ENCODE measurements at regions not wholly inside any gene's neighbourhood (a gene's known extent, or its start where the extent isn't known, plus 50 kb on each side); places are given as distances from the start of the nearest gene placed in this dataset.
"Not testable (repeated sequence)": the region's sequence is repeated elsewhere in the genome, so short reads cannot be mapped to it uniquely, and the experiment has no call there.

DNA sequence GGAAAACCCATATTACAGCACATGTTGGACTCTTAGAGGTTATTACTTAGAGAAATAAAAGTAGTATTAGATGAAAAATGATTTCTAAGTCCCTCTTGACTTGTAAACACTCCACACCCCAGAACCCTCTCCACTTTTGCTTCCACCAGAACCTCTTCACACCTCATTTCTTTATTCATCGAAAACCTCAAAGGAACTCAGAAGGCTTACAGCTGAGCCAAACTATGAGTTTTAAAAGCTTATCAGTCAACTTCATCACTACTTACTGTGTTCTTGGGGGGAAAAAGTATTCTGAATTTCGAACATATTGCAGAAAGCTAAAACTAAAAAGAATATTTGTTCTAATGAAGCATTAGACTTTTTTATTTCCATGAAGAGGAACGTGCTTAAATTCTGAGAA, 547.8 kb upstream of the STEAP1 start:
- TF ChIP-seq, protein P1, sequence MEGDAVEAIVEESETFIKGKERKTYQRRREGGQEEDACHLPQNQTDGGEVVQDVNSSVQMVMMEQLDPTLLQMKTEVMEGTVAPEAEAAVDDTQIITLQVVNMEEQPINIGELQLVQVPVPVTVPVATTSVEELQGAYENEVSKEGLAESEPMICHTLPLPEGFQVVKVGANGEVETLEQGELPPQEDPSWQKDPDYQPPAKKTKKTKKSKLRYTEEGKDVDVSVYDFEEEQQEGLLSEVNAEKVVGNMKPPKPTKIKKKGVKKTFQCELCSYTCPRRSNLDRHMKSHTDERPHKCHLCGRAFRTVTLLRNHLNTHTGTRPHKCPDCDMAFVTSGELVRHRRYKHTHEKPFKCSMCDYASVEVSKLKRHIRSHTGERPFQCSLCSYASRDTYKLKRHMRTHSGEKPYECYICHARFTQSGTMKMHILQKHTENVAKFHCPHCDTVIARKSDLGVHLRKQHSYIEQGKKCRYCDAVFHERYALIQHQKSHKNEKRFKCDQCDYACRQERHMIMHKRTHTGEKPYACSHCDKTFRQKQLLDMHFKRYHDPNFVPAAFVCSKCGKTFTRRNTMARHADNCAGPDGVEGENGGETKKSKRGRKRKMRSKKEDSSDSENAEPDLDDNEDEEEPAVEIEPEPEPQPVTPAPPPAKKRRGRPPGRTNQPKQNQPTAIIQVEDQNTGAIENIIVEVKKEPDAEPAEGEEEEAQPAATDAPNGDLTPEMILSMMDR (IDR thresholded peaks at IDR 0.05): no peak
- no peak for TF ChIP-seq POLR2A (IDR thresholded peaks at IDR 0.05)
- Histone ChIP-seq H3K27me3 (no peaks in the 10 kb centered on the region), H3K4me3 (no peak overlapping the region), H3K4me1 (replicated peaks in 1 of 2) (no peaks in the 10 kb centered on the region), H3K9me3 (replicated peaks in 1 of 3) (no peaks in the 10 kb centered on the region), H3K36me3 (replicated peaks in 1 of 2) (no peaks in the 10 kb centered on the region), H3K27ac (no peak overlapping the region)
- intact Hi-C loops (cut with DNase I): no loop called here
- WGBS, 4 donors: 59 to 68% (median 63%) methylated on average over 3 of the region's 3 CpGs
- no peak for DNase-seq

DNA sequence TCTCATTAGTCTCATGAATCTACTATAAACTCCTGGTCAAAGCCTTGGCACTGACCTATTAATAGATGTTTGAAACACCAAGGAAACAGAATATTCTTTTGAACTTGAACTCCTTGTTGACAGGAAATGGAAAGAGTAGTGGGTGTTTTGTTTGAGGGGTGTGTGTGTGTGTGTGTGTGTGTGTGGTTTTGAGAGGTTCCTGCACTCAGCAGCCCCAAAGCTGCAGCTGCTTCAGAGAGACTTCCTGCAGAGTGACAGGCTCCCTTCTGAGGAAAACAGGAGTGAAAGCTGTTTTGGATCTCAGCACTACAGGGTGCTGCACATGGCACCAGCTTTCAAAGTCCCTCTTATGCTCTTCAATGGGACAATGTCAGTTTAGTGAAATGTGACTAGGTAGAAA, 546.5 kb upstream of the STEAP1 start:
- Histone ChIP-seq H3K4me1 (replicated peaks in 1 of 2) (no peaks in the 10 kb centered on the region), H3K27ac (no peak overlapping the region), H3K27me3 (no peaks in the 10 kb centered on the region), H3K36me3 (replicated peaks in 1 of 2) (no peaks in the 10 kb centered on the region), H3K4me3 (no peak overlapping the region), H3K9me3 (replicated peaks in 1 of 3) (no peaks in the 10 kb centered on the region)
- TF ChIP-seq POLR2A (IDR thresholded peaks at IDR 0.05): no peak
- TF ChIP-seq, protein P1 (IDR thresholded peaks at IDR 0.05): no peak
- no peak for DNase-seq
- intact Hi-C loops (cut with DNase I): no loop called here

DNA sequence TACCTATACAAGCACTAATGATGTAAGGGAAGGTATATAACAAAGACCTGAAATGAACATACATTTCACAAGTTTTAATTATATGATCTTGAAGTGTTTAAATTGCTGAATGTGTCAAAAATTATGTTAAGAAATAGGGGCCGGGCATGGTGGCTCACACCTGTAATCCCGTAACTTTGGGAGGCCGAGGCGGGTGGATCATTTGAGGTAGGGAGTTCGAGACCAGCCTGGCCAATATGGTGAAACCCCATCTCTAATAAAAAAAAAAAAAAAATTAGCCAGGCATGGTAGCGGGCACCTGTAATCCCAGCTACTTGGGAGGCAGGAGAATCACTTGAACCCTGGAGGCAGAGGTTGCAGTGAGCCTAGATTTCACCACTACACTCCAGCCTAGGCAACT, 537.4 kb upstream of the STEAP1 start:
- H3K4me3 ChIP-seq; H3K4me1 ChIP-seq (replicated peaks in 1 of 2); intact Hi-C loops (cut with DNase I); DNase-seq; H3K9me3 ChIP-seq (replicated peaks in 1 of 3); H3K27ac ChIP-seq; H3K27me3 ChIP-seq; H3K36me3 ChIP-seq (replicated peaks in 1 of 2): not testable (repeated sequence)
- 73 to 85% (median 83%) methylated on average over 6 of the region's 6 CpGs for WGBS, 4 donors

DNA sequence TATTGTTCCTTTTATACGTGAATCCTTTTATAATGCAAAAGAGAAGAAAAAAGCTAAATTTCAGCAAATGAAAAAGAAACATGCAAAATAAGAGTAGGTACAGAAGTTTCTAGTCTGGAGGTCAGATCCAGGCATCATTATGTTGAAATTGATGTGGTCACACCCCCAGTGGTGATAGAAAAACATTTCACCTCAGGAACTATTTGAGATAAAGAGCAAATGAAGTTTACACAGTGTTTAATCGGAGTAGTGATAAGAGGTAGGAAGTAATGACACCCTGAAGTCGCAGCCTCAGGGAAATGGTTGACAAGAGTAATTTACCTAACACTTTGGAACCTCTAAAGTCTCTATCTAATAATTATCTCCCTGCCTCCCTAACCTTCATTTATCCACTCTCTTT, 536.0 kb upstream of the STEAP1 start:
- no peaks in the 10 kb centered on the region for H3K4me1 ChIP-seq (replicated peaks in 1 of 2)
- no peak overlapping the region for H3K27ac ChIP-seq
- 44 to 60% (median 53%) methylated on average over 3 of the region's 3 CpGs for WGBS, 4 donors
- H3K36me3 ChIP-seq (replicated peaks in 1 of 2): no peaks in the 10 kb centered on the region
- no peaks in the 10 kb centered on the region for H3K27me3 ChIP-seq
- no peak for DNase-seq
- no peak overlapping the region for H3K4me3 ChIP-seq
- H3K9me3 ChIP-seq (replicated peaks in 1 of 3): no peaks in the 10 kb centered on the region
- intact Hi-C loops (cut with DNase I): no loop called here
- TF ChIP-seq, protein P1 (IDR thresholded peaks at IDR 0.05): no peak
- no peak for TF ChIP-seq POLR2A (IDR thresholded peaks at IDR 0.05)

DNA sequence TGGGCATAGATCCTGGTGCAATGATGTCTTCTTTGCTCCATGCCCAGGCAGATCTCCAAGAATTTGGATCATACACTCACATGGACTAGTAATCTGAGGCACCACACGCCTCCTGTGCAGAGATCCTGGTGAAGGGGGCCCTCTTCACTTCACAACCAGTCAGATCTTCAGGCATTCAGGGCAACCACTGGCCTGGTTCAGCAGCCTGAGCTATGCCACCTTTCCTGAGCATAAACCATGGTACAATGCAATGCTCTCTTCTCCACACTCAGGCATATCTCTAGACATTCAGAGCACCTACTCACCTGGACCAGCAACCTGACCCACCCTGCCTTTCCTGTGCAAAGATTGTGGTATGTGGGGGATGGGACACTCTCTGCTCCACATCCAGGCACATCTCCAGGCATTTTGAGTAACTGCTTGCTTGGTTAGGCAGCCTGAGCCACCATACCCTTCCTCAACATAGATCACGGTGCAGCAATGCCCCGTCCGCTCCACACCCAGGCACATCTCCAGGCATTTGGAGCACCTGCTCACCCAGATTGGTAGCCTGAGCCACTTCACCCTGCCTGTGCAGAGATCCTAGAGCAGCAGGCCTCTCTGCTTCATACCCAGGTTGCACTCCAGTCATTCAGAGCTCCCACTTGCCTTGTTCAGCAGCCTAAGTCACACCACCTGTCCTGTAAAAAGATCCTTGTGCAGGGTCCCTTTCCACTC, 532.2 kb upstream of the STEAP1 start:
- Histone ChIP-seq H3K4me3 (no peak overlapping the region), H3K27me3 (no peaks in the 10 kb centered on the region), H3K36me3 (replicated peaks in 1 of 2) (no peaks in the 10 kb centered on the region), H3K9me3 (replicated peaks in 1 of 3) (no peaks in the 10 kb centered on the region), H3K4me1 (replicated peaks in 1 of 2) (no peaks in the 10 kb centered on the region), H3K27ac (no peak overlapping the region)
- intact Hi-C loops (cut with DNase I): no loop called here
- DNase-seq: no peak
- TF ChIP-seq, protein P1 (IDR thresholded peaks at IDR 0.05): no peak
- no peak for TF ChIP-seq POLR2A (IDR thresholded peaks at IDR 0.05)
- 79 to 91% (median 85%) methylated on average over 2 to 4 of the region's 4 CpGs for WGBS, 4 donors
